GM12891 (cell line): ENCODE measurements at regions not wholly inside any gene's neighbourhood (a gene's known extent, or its start where the extent isn't known, plus 50 kb on each side); places are given as distances from the start of the nearest gene placed in this dataset.

Source experiments
- DNase-seq: peaks from one replicate; pipeline ENCODE4 v3.0.0; 2011; ENCODE audit warnings: low spot score; ENCODE audit not compliant: insufficient read length
- FAIRE-seq: peaks from 2 replicates; lab custom pipeline; 2011; peaks lifted over from hg19 to GRCh38; lab: Jason Lieb, UNC
- PAX5 ChIP-seq: IDR thresholded peaks from 2 replicates; pipeline ENCODE4 v1.6.1; 2011; ENCODE audit warnings: low read length, moderate library complexity, mild to moderate bottlenecking; ENCODE audit not compliant: insufficient read depth, severe bottlenecking
- POLR2A ChIP-seq: IDR thresholded peaks from 2 replicates; pipeline ENCODE4 v1.6.1; 2011; ENCODE audit warnings: low read depth, low read length, control low read depth
- POLR2AphosphoS5 ChIP-seq: IDR thresholded peaks from 2 replicates; pipeline ENCODE4 v1.6.1; 2011; ENCODE audit warnings: low read depth, low read length, control low read depth
- POU2F2 ChIP-seq: IDR thresholded peaks from 2 replicates; pipeline ENCODE4 v1.6.1; 2011; ENCODE audit warnings: low read depth, mild to moderate bottlenecking, control low read depth, low read length, moderate library complexity
- SPI1 ChIP-seq: IDR thresholded peaks from 2 replicates; pipeline ENCODE4 v1.6.1; 2011; ENCODE audit warnings: low read depth, low read length, control low read depth
- TAF1 ChIP-seq: IDR thresholded peaks from 2 replicates; pipeline ENCODE4 v1.6.1; 2011; ENCODE audit warnings: low read depth, low read length, control low read depth

DNA sequence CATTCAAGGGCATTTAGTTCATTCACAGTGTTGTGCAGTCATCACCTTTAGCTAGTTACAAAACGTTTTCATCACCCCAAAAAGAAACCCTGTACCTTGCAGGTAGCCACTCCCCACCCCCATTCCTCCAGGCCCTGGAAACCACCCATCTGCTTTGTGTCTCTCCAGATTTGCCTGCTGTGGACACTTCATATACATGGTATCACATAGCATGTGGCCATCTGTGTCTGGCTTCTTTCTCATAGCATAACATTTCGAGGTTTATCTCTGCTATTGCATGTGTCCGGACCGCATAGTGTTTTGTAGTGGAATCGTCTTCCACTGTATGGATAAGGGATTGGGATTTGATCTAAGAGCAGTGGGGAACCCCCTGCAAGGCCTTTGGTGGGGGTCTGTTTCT, 143.1 kb downstream of the AACS start:
- TF ChIP-seq POU2F2: no peak
- no peak for TF ChIP-seq PAX5
- no peak for TF ChIP-seq SPI1
- TF ChIP-seq POLR2AphosphoS5: no peak
- no peak for TF ChIP-seq POLR2A
- no peak for TF ChIP-seq TAF1
- DNase-seq (no peak), FAIRE-seq (no peak)

GRCh38 chr12:125208942-125209341, 143.7 kb downstream of the AACS start:
- no peak for FAIRE-seq
- TF ChIP-seq POLR2A (no peak), POLR2AphosphoS5 (no peak), SPI1 (no peak), POU2F2 (no peak), TAF1 (no peak), PAX5 (no peak)

DNA sequence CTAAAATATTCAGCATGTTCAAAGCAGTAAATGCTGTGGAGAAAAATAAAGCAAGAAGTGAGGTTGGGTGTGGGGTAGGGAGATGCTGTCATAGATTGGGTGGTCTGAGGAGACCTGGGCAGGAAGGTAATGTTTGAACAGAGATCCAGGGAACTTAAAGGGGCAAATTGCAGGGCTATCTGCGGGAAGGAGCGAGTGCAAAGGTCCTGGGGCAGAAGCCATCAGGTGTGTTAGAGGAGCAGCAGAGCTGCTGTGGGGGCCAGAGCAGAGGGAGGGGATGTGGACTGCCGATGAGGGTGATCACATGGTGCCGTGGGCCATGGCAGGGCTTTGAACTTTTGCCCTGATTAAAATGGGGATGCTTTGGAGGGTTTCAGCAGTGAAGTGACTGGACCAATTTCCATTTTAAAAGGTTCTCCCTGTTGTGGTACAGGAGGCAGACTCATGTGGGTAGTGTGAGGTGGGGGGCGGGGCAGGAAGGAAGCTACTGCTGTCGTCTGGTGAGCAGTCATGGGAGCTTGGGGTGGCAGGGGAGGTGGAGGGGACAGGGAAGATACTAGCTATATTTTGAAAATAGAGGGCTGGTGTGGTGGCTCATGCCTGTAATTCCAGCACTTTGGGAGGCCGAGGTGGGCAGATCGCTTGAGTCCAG, 145.0 kb downstream of the AACS start:
- no peak for FAIRE-seq
- TF ChIP-seq POLR2AphosphoS5 (no peak), SPI1 (no peak), POU2F2 (no peak), PAX5 (no peak), POLR2A (no peak), TAF1 (no peak)
- DNase-seq: no peak

More at GRCh38 chr12:125208942-125209341, 143.7 kb downstream of the AACS start:
- DNase-seq: no peak

- no peak for TF ChIP-seq POLR2A
- TF ChIP-seq PAX5: no peak
- no peak for TF ChIP-seq POU2F2
- TF ChIP-seq POLR2AphosphoS5: no peak
- no peak for TF ChIP-seq SPI1
- no peak for TF ChIP-seq TAF1
- FAIRE-seq (no peak), DNase-seq (no peak)
Observed at GRCh38 chr12:125211464-125211863, 146.2 kb downstream of the AACS start.

- no peak for DNase-seq
- no peak for TF ChIP-seq PAX5
- TF ChIP-seq POLR2A: no peak
- TF ChIP-seq SPI1: no peak
- TF ChIP-seq TAF1: no peak
- no peak for TF ChIP-seq POU2F2
- no peak for TF ChIP-seq POLR2AphosphoS5
- no peak for FAIRE-seq
Observed at GRCh38 chr12:125214289-125214688, 149.1 kb downstream of the AACS start.

GRCh38 chr12:125216756-125217155, 151.5 kb downstream of the AACS start:
- DNase-seq (no peak), FAIRE-seq (no peak)
- TF ChIP-seq SPI1 (no peak), POLR2A (no peak), PAX5 (no peak), TAF1 (no peak), POU2F2 (no peak), POLR2AphosphoS5 (no peak)

DNA sequence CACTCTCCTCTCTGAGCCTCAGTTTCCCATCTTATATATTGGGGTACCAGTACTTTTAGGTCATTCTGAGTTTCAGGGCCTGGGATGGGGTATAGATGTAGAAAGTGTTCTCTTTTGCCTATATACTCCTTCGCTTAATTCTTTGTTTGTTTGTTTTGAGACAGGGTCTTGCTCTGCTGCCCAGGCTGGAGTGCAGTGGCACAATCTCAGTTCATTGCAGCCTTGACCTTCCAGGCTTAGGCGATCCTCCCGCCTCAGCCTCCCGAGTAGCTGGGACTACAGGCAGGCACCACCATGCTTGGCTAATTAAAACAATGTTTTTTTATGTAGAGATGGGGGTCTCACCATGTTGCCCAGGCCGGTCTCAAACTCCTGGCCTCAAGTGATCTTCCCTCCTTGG, 152.1 kb downstream of the AACS start:
- DNase-seq (no peak), FAIRE-seq (no peak)
- TF ChIP-seq TAF1 (no peak), SPI1 (no peak), POLR2AphosphoS5 (no peak), POLR2A (no peak), PAX5 (no peak), POU2F2 (no peak)

DNA sequence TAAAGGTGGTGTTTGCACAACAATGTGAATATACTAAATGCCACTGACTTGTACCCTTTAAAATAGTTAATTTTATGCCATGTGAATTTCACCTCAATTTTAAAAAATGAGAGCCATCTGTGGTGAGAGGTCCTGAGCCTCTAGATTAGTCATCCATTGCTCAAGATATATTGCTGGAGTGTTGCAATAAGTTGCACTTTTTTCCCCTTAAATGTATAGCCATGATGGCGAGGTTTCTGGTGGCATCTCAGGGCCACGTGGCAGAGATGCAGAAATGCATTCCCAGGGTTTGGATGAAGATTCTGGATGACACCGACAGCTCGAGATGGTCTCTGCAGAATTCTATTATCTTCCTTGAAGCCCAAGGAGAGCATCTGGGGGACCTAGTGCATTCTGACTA, 153.7 kb downstream of the AACS start:
- no peak for TF ChIP-seq POLR2AphosphoS5
- DNase-seq: no peak
- no peak for FAIRE-seq

DNA sequence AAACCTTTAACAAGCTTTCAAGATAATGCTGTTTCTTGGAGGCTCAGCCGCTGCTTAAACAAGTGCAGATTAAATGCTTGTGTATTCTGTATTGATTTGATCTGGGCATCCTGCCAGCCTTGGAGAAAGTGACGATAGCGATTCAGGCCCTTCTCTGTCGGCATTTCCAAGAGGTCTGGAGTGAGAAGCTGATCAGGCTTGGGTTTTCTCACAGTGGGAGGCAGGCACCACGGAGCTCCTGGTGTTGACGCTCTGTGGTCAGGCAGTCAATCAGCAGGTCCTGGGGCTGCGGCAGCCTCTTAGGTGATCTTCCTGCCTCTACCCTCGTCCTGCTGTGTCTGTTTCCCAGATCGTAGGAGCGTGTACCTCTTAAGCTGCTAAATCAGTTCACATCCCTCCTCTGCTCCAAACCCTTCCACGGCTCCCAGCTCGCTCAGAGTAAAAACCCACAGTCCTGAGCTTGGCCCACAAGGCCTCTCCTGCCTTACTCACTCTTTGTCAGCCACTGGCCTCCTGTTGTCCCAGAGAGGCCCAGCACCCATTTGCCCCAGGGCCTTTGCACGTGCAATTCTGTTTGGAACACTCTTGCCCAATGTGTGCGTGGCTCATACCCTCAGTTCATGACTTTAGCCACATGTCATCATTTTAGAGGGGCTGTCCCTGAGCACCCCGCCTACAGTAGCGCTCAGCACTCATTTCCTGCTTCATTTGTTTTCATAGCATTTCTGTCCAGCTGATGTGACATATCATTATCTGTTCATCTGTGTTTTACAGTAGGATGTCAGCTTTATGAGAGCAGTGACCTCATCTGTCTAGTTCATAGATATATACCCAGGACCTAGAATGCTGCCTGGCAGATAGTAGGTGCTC, 155.4 kb downstream of the AACS start:
- no peak for DNase-seq
- no peak for TF ChIP-seq POLR2AphosphoS5
- no peak for FAIRE-seq

DNA sequence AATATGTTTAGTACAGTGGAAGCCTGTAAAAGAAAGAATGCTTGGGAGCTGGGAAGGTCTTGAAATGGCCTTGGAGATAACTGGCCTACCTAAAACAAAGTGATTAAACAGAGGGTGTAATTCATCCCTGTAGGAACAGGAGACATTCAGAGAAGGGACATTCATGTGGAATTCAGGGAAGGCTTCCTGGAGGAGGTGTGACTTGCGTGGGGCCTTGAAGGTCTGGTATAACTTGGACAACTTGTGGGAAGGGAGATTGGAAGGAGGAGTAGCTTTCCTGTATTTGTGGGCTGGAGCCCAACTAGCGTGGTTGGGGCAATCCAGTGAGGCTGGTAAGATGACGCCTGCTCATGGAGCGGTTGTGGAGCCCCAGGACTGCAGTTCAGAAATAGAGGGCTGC, 156.4 kb downstream of the AACS start:
- no peak for DNase-seq
- TF ChIP-seq POLR2A (no peak), PAX5 (no peak), POLR2AphosphoS5 (no peak), POU2F2 (no peak), SPI1 (no peak), TAF1 (no peak)
- FAIRE-seq: no peak
